HG02943 (cell line): ENCODE measurements at regions not wholly inside any gene's neighbourhood (a gene's known extent, or its start where the extent isn't known, plus 50 kb on each side); places are given as distances from the start of the nearest gene placed in this dataset.

ENCODE experiments used
- ATAC-seq: cut with Tn5 transposase; IDR thresholded peaks from one replicate; pipeline ENCODE4 v1.9.1; 2021; ENCODE audit warnings: mild to moderate bottlenecking, low read depth, moderate library complexity; ENCODE audit not compliant: unreplicated experiment

DNA sequence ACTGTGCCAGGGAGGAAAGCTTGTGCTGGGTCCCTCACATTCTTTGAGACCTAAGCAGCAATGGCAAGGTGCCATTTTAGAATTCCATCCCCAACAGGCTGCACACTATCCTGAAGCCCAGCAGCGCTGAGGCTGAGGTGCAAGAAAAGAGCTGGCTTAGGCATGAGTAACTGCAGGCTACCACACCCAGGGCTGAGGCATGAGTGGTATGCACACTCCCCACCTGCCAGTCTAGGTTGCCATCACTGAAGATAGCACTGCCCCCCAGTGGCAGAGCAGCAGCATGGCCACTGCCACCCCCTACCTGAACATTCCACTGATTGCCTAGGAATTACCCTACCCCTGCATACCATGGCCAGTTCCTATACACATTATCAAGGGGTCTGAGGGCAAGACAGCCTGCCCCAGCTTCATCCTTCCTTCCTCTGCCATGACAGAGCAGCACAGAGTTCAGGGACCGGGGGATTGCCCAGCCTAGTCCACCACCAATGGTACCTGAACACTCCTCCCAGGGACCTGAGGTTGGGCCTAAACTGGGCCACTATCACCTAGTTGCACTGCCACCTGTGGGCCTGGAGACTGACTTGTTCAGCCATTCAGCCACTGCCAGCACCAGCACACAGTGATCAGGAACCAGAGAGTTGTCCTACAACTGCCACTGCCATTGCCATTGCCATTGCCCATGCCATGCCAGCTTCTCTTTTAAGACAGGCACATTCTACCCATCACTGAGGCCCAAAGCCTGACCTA, 129.8 kb downstream of the SATB1 start:
- ATAC-seq, result peak; percentile 91

- ATAC-seq, result no peak
These were observed 135.0 kb downstream of the SATB1 start for GRCh38 chr3:18290157-18290556.

GRCh38 chr3:18288243-18288642, 136.9 kb downstream of the SATB1 start:
- ATAC-seq, result no peak

DNA sequence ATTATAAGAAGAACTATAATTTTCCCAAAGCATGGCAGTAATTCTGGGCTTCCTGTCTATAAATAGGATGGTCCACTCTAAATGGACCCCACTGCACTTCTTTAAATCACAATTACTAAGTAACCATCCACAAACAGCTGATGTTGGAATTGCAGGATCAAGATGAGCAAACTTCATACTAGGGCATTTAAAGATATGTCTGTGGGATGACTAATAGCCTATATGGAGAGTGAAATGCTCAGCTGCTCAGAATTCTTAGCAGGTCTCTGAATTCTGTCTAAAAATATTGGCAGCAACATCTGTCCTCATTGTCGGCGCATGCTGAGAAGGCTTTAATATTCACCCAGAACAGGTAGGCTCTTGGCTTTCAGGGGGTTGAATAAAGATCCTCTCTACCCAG, 140.4 kb downstream of the SATB1 start:
- no peak for ATAC-seq

DNA sequence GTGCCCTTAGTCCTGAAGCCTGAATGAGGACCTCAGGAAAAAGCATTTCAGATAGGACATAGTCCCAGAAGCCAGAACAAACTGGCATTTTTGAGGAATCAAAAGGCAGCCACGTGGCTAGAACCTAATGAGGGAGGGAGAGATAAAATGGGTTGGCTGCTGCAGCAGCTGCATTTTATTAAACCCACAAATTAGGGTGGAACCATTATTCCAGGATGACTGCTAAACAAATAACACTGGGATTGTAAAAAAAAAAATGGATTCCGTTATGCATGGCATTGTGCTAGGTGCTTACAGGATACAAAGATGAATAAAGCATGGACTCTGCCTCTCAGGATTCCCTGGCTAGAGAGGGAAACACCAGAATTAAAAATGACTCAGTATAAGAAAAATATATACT, 141.5 kb downstream of the SATB1 start:
- ATAC-seq, result no peak

- ATAC-seq, result no peak
These were observed 142.6 kb downstream of the SATB1 start for GRCh38 chr3:18282507-18282906.

- no peak for ATAC-seq
These were observed 145.9 kb downstream of the SATB1 start for GRCh38 chr3:18279226-18279737.

DNA sequence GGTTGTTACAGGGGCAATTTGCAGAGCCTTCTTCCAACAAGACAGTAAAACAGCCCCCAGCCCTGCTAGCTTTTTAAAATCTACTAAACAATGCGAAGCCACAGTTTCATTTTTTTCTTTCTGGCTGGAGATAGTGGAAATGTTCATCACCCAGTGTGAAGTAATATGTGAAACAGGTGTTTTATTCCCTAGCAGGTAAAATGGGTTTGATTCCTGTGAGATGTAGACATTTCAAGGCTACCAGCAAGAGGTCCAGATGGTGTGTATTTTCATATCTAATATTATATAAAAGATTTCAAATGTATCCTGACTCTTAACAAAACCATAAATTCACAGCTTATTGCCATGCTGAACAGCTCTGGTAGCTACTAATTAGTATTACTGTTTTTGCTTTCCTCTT, 160.3 kb downstream of the SATB1 start:
- ATAC-seq, result no peak

- no peak for ATAC-seq
These were observed 160.8 kb downstream of the SATB1 start for GRCh38 chr3:18264361-18264760.

GRCh38 chr3:18258492-18258891, 166.6 kb downstream of the SATB1 start:
- no peak for ATAC-seq

- no peak for ATAC-seq
These were observed 172.6 kb downstream of the SATB1 start for GRCh38 chr3:18252578-18252977.

GRCh38 chr3:18250991-18251390, 174.1 kb downstream of the SATB1 start:
- ATAC-seq, result no peak

GRCh38 chr3:18249126-18249525, 176.0 kb downstream of the SATB1 start:
- ATAC-seq, result no peak

DNA sequence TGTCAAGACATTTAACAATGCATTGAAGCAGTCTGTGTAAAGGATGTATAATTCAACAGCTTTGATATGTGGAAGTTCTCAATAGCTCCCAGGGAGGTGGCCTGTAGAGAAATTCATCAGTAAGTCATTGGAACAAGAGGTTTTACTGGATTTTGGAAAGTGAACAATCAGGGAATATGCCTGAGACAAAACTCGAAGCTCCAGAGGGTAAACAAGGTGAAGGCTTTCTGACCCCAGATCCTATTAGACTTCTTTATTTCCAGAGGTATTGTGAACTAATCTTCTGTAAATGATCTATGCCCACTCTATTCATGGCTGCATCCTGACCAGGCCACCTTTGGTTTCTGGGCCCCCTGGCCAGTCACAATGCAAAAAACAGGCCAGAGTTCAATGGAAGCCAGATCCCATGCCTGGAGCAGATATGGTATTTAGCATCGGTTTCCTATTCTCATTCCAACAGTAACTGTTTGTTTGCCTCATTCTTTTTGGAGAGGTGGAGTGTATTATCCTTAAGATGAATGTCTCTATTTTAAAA, 177.3 kb downstream of the SATB1 start:
- no peak for ATAC-seq

DNA sequence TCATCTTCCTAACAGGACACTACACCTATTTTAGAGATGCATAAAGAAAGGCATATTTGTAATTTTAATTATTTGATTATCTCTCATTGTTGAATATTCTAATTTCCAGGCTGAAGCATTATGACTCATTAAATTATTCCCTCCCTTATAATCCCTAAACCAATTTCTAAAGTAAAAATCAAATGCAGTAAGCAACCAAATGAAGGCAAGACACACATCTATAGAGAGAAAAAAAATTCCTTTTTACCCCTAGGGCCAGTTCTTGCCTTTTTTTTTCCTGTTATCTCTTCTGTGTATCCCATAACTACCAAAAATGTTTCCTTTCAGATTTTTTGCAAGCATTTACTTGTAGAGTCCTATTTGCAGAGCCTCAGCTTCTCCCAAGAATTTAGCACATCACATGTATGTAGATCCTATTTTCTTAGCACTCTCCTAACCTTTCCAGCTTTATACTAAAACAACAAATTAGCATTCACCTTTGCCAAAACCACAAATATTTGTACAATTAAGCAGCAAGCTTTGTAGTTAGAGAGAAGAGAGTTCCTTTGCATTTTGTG, 177.9 kb downstream of the SATB1 start:
- ATAC-seq, result no peak

DNA sequence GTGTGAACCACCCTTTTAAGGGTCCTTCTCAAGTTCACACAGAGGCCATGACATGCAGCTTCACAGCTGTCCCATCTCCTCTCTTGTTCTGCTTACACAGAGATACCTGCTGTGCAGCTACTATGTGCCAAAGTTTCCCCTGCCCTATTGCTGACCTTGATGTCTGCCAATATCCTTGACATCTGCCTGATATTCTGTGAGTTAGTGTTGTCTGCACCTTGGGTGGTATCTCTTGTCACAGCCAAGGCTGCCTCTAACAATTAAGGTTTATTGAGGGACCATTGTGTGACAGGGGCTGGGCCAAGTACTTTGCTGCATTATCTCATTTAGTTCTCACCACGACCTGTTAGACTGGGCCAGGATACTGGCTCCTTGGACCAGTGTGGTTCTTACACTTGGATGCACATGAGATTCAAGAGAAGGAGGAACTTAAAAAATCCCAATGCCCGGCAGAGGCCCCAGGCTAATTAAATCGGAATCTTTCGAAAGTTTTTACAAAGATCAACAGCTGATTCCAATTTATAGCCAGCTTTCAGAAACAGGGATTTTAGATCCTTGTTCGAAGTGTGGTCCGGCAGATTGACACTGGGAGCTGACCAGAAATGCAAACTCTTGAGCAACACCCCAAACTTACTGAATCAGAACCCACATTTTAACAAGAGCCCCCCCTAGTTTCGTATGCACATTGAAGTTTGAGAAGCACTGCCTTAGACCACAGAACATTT, 178.6 kb downstream of the SATB1 start:
- ATAC-seq, result no peak

DNA sequence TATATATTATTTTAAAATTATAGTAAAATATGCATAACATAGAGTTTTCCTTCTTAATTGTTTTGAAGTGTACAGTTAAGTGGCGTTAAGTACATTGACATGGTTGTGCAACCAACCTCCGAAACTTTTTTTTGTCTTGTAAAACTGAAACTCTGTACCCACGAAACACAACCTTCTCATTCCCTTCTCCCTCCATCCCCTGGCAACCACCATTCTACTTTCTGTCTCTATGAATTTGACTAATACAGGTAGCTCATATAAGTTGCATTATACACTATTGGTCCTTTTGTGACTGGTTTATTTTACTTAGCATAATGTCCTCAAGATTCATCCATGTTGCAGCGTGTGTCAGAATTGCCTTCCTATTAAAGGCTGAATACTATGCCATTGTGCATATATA, 179.4 kb downstream of the SATB1 start:
- ATAC-seq, result peak; percentile 64

DNA sequence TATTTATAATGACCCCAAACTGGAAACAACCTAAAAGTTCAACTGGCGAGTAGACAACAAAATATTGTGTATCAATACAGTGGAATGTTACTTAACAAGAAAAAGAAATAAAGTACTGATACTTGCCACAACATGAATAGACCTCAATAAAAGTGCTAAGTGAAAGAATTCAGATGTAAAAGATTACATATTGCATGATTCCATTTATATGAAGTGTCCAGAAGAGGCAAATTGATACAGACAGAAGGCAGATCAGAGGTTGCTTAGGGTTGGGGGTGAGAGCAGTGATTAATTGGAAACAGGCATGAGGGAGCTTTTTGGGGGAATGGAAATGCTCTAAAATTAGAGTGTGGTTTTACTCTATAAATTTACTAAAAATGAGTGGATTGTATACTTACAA, 183.3 kb downstream of the SATB1 start:
- ATAC-seq, result no peak

GRCh38 chr3:18239674-18240073, 185.5 kb downstream of the SATB1 start:
- ATAC-seq, result no peak

DNA sequence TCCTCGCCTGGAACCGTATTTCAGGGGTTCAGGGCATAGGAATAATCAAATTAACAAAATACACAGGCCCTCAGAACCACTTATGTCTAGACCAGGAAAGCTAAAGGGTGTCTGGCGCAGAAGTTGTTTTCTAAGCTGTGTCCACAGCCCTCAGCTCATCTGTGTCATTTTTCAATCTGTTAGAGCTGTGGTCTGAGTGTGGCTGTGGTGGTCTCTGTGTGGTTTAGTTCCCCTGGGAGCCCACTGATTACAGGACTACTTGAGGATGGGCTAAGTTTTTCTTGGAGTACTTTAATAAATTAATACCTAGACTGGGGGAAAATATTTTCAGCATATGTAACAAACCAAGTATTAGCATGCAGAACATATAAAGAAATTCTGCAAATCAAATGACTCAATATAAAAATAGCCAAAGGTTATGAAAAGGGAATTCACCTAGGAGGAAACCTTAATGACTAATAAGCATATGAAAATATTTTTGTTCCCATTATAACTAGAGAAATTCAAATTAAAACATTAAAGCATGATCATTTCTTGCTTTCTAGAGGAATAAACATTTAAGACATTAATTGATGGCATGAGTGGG, 186.3 kb downstream of the SATB1 start:
- no peak for ATAC-seq

DNA sequence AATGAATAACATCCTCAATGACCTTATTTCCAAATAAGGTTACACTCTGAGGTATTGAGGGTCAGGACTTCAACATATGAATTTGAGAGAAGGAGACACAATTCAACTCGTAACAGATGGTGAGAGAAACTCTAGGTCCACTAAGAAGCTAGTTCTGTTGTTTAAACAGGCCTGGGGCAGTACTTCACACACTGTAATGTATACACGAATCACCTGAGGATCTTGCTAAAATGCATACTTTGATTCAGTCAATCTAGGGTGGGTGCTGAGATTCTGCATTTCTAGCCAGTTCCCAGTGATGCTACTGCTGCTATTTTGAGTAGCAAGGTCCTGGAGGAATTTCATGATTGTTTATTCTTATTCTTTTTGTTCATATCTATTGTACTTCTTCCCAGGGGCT, 186.8 kb downstream of the SATB1 start:
- no peak for ATAC-seq
